ENCODE measurements at regions not wholly inside any gene's neighbourhood (a gene's known extent, or its start where the extent isn't known, plus 50 kb on each side); places are given as distances from the start of the nearest gene placed in this dataset.
"Not testable (repeated sequence)": the region's sequence is repeated elsewhere in the genome, so short reads cannot be mapped to it uniquely, and the experiment has no call there.

- peak; percentile 56 for DNase-seq (ENCODE audit: low spot score)
Measured at GRCh38 chr4:49154308-49155103, 168.4 kb downstream of the CWH43 start.

DNA sequence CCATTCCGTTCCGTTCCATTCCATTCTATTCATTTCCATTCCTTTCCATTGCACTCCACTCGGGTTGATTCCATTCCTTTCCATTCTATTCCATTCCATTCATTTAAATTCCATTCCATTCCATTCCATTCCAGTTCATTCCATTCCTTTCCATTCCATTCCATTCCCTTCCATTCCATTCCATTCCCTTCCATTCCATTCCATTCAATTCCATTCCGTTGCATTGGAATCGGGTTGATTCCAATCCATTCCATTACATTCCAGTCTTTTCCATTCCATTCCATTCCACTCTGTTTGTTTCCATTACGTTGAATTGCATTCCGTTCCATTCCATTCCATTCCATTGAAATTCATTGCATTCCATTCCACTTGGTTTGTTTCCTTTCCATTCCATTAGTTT lies 169.2 kb downstream of the CWH43 start:
- not testable (repeated sequence) for DNase-seq (ENCODE audit: low spot score)

GRCh38 chr4:49156309-49156708 lies 170.2 kb downstream of the CWH43 start:
- DNase-seq (ENCODE audit: low spot score), result not testable (repeated sequence)

DNA sequence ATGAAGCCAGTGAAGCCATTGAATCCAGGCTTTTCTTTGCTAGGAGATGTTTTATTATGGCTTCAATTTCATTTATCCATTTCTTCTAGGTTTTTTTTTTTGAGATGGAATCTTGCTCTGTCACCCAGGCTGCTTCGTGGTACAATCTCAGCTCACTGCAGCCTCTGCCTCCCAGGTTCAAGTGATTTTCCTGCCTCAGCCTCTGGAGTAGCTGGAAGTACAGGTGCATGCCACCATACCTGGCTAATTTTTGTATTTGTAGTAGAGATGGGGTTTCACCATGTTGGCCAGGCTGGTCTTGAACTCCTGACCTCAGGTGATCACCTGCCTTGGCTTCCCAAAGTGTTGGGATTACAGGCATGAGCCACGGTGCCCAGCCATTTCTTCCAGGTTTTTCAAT lies 171.6 kb downstream of the CWH43 start:
- DNase-seq (ENCODE audit: low spot score), result not testable (repeated sequence)

DNA sequence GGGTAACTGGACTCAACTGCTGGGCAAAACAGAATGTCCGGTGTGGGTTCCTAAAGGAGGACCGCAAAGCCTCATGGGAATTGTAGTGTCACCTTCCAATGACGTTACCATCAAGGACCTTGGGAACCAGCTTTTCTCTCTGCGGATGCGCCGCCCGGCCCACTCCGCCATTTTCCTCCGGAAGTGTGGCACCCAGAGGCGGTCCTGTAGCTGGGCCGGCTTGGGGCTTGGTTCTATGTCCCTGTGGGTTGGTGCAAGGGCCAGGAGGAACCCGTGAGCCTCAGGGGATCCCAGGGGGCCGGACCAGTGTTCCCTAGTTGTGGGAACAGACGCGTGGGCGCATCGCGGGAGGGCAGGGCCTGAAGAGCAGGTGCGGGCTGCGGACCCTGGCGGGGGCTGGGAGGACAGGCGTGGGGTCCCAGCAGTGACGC lies 175.1 kb downstream of the CWH43 start:
- not testable (repeated sequence) for DNase-seq (ENCODE audit: low spot score)

- not testable (repeated sequence) for DNase-seq (ENCODE audit: low spot score)
Measured at GRCh38 chr4:49164916-49165315, 178.8 kb downstream of the CWH43 start.

- DNase-seq (ENCODE audit: low spot score), result not testable (repeated sequence)
Measured at GRCh38 chr4:49177847-49178246, 191.8 kb downstream of the CWH43 start.

GRCh38 chr4:49181088-49181487 lies 195.0 kb downstream of the CWH43 start:
- not testable (repeated sequence) for DNase-seq (ENCODE audit: low spot score)

- not testable (repeated sequence) for DNase-seq (ENCODE audit: low spot score)
Measured at GRCh38 chr4:49211396-49212194, 225.5 kb downstream of the CWH43 start.

DNA sequence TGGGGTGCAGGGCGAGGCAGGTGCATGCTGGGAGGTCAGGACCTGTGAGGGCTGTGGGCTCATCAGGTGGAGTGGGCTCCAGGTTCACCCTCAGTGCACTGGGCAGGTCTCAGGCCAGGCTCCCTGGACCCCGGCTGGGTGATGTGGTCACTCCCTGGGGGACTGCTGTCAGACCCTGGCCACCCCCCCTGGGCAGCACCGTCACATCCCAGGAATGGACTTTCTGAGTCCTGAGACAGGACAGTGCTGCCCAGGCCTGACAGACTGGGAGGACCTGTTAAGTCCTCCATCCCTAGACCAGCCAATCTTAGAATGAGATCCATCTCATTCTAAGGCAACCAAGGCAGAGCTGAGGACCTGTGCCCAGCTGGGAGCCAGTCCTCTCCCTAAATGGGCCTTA lies 227.2 kb downstream of the CWH43 start:
- not testable (repeated sequence) for DNase-seq (ENCODE audit: low spot score)

- not testable (repeated sequence) for DNase-seq (ENCODE audit: low spot score)
Measured at GRCh38 chr4:49213750-49214149, 227.7 kb downstream of the CWH43 start.

GRCh38 chr4:49214453-49215081 lies 228.5 kb downstream of the CWH43 start:
- not testable (repeated sequence) for DNase-seq (ENCODE audit: low spot score)

GRCh38 chr4:49215082-49215479 lies 229.0 kb downstream of the CWH43 start:
- DNase-seq (ENCODE audit: low spot score), result not testable (repeated sequence)

GRCh38 chr4:49216606-49217005 lies 230.5 kb downstream of the CWH43 start:
- not testable (repeated sequence) for DNase-seq (ENCODE audit: low spot score)

GRCh38 chr4:49217492-49217891 lies 231.4 kb downstream of the CWH43 start:
- no peak for DNase-seq (ENCODE audit: low spot score)

GRCh38 chr4:49218094-49218493 lies 232.0 kb downstream of the CWH43 start:
- not testable (repeated sequence) for DNase-seq (ENCODE audit: low spot score)

- DNase-seq (ENCODE audit: low spot score), result not testable (repeated sequence)
Measured at GRCh38 chr4:49218931-49219330, 232.9 kb downstream of the CWH43 start.

DNA sequence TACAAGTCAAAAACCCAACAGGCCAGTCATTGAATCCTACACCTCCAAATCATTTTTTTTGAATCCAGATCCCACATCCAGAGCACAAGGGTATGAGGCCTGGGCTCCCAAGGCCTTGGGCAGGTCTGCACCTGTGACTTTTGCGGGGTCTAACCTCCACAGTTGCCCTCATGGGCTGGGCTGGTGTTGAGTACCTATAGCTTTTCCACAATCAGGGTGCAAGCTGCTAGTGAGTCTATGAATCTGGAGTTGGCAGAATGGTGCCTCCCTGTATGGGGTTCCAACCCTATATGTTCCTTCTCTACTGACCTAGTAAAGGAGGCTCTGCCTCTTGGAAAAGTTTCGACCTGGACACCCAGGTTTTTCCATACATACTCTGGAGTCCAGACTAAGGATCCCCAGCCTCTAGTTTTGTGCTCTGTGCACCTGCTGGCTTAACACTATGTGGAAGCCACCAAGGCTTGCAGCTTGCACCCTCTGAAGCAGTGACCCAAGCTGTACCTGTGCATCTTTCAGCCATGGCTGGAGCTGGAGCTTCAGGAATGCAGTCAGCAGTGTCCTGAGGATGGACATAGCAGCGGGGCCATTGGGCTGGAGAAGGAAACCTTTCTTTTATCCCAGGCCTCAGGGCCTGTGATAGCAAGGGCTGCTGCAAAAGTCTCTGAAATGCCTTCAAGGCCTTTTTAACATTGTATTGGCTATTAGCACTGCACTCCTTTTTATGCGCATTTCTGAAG lies 233.6 kb downstream of the CWH43 start:
- not testable (repeated sequence) for DNase-seq (ENCODE audit: low spot score)

- no peak for DNase-seq (ENCODE audit: low spot score)
Measured at GRCh38 chr4:49221209-49221608, 235.1 kb downstream of the CWH43 start.

- DNase-seq (ENCODE audit: low spot score), result not testable (repeated sequence)
Measured at GRCh38 chr4:49222810-49223209, 236.7 kb downstream of the CWH43 start.

DNA sequence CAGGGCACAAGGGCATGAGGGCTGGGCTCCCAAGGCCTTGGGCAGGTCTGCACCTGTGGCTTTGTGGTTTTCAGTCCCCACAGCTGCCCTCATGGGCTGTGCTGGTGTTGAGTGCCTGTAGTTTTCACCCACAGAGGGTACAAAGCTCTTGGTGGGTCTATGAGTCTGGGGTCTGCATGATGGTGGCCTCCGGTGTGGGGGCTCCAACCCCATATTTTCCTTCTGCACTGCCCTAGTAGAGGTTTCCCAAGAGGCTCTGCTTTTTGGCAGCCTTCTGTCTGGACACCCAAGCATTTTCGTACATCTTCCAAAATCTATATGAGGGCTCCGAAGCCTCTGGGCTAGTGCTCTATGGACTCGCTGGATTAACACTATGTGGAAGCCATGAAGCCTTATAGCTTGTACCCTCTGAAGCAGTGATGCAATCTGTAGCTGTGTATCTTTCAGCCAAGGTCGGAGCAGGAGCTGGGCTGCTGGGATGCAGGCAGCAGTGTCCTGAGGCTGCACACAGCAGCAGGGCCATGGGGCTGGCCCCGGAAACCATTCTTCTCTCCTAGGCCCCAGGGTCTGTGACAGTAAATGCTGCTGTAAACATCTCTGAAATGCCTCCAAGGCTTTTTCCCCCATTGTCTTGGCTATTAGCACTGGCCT lies 240.3 kb downstream of the CWH43 start:
- DNase-seq (ENCODE audit: low spot score), result not testable (repeated sequence)

All from HT-29 (cell line).